Activated naive CD4-positive, alpha-beta T cell (primary cell): ENCODE measurements at regions not wholly inside any gene's neighbourhood (a gene's known extent, or its start where the extent isn't known, plus 50 kb on each side); places are given as distances from the start of the nearest gene placed in this dataset.

Source experiments
- DNase-seq, 4 experiments: peaks; one replicate each; lab custom pipeline; 2025; lab: John Stamatoyannopoulos, UW

GRCh38 chr6:156513504-156513903 lies 263.7 kb upstream of the ARID1B start:
- no peak for DNase-seq

GRCh38 chr6:156511570-156511969 lies 265.6 kb upstream of the ARID1B start:
- DNase-seq = no peak

- no peak for DNase-seq
Observed at GRCh38 chr6:156511051-156511450, 266.1 kb upstream of the ARID1B start.

- DNase-seq = no peak
Observed at GRCh38 chr6:156510242-156510641, 266.9 kb upstream of the ARID1B start.

- DNase-seq = no peak
Observed at GRCh38 chr6:156509496-156509895, 267.7 kb upstream of the ARID1B start.

- no peak for DNase-seq
Observed at GRCh38 chr6:156508923-156509322, 268.3 kb upstream of the ARID1B start.

- DNase-seq = no peak
Observed at GRCh38 chr6:156508126-156508525, 269.1 kb upstream of the ARID1B start.

GRCh38 chr6:156507656-156508055 lies 269.5 kb upstream of the ARID1B start:
- no peak for DNase-seq

- no peak for DNase-seq
Observed at GRCh38 chr6:156507106-156507505, 270.1 kb upstream of the ARID1B start.

GRCh38 chr6:156502969-156503504 lies 274.1 kb upstream of the ARID1B start:
- DNase-seq = no peak

GRCh38 chr6:156497618-156498017 lies 279.6 kb upstream of the ARID1B start:
- DNase-seq = no peak

- no peak for DNase-seq
Observed at GRCh38 chr6:156487877-156488276, 289.3 kb upstream of the ARID1B start.

GRCh38 chr6:156485150-156485549 lies 292.0 kb upstream of the ARID1B start:
- DNase-seq = no peak

- no peak for DNase-seq
Observed at GRCh38 chr6:156474507-156475120, 302.6 kb upstream of the ARID1B start.

- DNase-seq = no peak
Observed at GRCh38 chr6:156471000-156471399, 306.2 kb upstream of the ARID1B start.

GRCh38 chr6:156464100-156464878 lies 312.9 kb upstream of the ARID1B start:
- no peak for DNase-seq

- DNase-seq = no peak
Observed at GRCh38 chr6:156461647-156462046, 315.5 kb upstream of the ARID1B start.

GRCh38 chr6:156457601-156458000 lies 319.6 kb upstream of the ARID1B start:
- no peak for DNase-seq

GRCh38 chr6:156455847-156456246 lies 321.3 kb upstream of the ARID1B start:
- no peak for DNase-seq

- DNase-seq = no peak
Observed at GRCh38 chr6:156454867-156455266, 322.3 kb upstream of the ARID1B start.

- DNase-seq = no peak
Observed at GRCh38 chr6:156451726-156452125, 325.5 kb upstream of the ARID1B start.

- no peak for DNase-seq
Observed at GRCh38 chr6:156451088-156451487, 326.1 kb upstream of the ARID1B start.

- no peak for DNase-seq
Observed at GRCh38 chr6:156450421-156450820, 326.8 kb upstream of the ARID1B start.
